ENCODE measurements at regions not wholly inside any gene's neighbourhood (a gene's known extent, or its start where the extent isn't known, plus 50 kb on each side); places are given as distances from the start of the nearest gene placed in this dataset.
"Not testable (repeated sequence)": the region's sequence is repeated elsewhere in the genome, so short reads cannot be mapped to it uniquely, and the experiment has no call there.

DNA sequence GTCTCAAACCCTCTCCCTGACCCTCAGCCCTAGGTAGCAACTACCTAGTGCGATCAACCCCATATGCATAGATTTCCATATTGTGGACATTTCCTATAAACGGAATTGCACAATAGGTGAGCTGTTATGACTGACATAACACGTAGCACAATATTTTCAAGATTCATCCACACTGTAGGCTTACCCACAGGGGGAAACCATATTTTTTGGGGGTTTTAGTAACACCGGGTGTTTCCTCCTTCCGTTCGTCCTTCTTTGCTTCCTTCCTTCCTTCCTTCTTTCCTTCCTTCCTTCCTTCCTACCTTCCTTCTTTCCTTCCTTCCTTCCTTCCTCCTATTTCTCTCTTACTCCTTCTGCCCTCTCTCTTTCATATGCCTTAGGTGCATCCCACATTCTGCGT, 524.2 kb downstream of the CWH43 start:
- DNase-seq (ENCODE audit: low spot score) = not testable (repeated sequence)

DNA sequence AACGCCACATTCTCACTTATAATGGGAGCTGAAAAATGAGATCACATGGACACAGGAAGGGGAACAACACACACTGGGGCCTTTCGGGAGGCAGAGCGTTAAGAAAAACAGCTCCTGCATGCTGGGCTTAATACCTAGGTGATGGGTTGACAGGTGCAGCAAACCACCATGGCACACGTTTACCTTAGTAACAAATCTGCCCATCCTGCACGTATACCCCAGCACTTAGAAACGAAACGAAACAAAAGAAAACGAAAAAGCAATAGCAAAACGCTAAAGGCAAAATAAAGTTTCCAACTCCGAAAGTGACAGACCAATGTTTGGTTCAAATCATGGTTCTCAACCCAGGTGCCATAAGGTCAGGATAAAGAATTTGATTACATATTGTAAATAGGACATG, 525.3 kb downstream of the CWH43 start:
- not testable (repeated sequence) for DNase-seq (ENCODE audit: low spot score)

DNA sequence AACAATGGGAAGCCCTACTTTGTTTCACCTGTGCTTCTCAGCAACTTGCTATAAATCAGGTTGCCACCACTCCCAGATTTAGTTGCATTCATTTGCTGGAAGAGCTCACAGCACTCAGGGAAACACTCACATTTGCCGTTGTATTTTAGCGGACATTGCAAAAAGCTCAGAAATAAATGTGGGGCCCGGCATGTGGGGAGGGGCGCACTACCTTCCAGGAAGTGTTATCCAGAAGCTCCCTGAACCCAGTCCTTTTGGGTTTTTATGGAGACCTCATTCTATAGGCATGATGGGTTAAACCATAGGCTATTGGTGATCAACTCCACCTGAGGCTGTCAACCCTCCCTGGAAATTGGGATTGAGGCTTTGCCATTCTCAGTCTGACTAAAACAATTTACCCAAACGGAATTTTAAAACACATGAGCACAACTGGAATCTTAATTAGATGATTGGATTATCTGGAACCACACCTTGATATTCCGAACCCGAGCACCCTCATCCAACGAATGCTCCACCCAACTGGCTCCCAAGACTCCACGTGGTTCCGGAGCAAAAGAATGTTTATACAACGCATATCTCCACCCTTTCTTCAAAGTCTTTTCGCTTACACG, 525.9 kb downstream of the CWH43 start:
- DNase-seq (ENCODE audit: low spot score) = peak; percentile 6

DNA sequence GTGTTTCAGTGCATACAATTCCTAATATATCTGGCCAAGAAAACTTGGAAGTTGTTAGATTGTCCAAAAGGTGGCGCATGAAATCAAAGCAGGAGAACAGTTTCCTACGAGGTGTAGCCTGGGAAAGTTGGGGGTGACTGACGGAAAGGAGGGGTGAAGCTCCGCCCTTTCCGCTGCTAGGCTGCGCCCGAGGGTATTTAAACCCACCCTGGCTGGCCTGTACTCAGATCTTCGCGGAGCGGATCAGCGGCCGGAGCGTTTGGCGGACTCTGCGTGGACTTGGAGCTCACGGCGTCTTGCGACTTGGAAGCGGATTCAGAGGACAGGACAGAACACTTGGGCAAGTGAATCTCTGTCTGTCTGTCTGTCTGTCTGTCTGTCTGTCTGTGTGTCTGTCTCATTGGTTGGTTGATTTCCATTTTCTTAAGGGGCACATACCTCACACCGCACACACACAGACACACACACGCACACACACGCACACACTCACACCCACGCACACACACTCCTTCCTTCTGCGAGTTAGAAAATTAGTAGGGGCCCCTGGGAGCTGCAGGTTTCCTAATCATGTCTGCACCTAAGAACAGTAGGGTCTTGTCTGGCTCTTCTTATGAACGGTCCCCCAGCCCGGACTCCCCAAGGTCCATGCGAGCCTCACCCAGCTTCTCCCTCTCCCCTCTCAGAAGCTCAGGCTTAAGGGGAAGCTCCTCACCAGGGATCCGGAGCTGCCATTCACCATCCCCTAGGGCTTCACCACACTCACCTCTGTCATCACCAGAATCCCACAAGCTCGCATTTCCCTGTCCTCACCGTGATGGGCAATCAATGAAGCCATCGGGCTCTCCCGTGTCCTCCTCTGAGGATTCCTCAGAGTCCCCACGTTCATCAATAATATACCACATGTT, 526.8 kb downstream of the CWH43 start:
- not testable (repeated sequence) for DNase-seq (ENCODE audit: low spot score)

DNA sequence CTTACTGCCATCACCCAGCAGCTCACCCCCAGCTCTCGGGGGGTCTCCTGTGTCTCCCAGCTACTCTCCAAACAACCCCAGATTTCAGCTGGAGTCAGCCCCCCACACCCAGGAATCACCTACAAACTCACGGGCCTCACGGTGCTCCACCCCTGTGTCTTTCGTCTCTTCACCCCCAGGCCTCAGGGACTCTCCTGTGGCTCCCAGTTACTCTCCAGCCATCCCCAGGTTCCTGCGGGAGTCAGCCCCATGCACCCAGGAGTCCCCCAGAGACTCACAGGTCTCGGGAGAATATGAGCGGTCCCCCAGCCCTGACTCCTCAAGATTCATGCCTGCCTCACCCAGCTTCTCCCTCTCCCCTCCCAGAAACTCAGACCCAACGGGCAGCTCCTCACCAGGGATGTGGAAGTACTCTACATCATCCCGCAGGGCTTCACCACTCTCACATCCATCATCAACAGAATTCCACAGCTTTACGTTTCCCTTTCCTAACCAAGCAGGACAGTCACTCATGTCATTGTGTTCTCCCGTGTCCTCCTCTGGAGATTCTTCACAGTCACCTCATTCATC, 527.6 kb downstream of the CWH43 start:
- DNase-seq (ENCODE audit: low spot score) = not testable (repeated sequence)

DNA sequence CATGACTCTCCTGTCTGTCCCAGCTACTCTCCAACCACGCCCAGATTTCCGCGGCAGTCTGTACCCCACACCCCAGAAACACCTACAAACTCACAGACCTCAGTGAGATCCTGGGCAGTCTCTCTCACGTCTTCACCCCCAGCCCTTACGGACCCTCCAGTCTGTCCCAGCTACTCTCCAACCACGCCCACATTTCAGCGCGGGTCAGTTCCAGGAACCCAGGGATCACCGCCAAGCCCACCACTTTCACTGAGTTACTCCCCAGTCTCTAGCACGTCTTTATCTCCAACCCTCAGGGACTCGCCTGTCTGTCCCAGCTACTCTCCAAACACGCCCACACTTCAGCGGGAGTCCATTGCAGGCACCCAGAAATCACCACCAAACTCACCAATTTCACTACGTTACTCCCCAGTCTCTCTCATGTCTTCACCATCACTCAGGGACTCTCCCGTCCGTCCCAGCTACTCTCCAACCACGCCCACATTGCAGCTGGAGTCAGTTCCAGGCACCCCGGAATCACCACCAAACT, 528.2 kb downstream of the CWH43 start:
- not testable (repeated sequence) for DNase-seq (ENCODE audit: low spot score)

DNA sequence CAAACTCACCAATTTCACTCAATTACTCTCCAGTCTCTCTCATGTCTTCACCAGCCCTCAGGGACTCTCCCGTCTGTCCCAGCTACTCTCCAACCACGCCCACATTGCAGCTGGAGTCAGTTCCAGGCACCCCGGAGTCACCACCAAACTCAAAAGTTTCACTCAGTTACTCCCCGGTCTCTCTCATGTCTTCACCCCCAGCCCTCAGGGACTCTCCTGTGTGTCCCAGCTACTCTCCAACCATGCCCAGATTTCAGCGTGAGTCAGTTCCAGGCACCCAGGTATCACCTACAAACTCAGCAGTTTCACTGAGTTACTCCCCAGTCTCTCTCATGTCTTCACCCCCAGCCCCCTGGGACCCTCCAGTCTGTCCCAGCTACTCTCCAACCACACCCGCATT, 528.8 kb downstream of the CWH43 start:
- DNase-seq (ENCODE audit: low spot score) = not testable (repeated sequence)

DNA sequence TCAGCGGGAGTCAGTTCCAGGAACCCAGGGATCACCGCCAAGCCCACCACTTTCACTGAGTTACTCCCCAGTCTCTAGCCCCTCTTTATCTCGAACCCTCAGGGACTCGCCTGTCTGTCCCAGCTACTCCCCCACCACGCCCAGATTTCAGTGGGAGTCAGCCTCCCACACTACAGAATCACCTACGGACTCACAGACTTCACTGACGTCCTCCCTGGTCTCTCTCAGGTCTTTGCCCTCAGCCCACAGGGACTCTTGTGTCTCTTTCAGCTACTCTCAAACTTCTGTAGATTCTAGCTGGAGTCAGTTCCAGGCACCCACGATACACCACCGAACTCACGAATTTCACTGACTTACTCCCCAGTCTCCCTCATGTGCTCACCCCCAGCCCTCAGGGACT, 529.2 kb downstream of the CWH43 start:
- DNase-seq (ENCODE audit: low spot score) = not testable (repeated sequence)

DNA sequence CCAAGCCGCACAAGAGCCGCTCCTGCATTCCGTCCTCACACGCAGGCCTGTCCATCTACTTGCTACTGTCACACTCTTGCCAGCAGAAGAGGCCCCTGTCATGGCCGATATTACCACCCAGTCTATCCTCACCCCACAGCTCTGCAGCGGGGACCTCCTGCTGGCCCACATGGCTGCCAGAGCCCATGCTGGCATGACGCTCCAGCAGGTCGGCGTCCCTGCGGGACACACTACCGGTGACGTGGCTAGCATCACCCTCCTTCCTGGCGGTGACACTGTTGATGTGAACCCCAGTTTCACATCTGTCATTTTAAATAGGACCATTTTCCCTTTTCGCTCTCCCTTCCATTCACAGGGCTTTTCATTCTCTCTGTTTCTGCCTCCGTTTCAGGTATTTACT, 530.0 kb downstream of the CWH43 start:
- DNase-seq (ENCODE audit: low spot score) = not testable (repeated sequence)

DNA sequence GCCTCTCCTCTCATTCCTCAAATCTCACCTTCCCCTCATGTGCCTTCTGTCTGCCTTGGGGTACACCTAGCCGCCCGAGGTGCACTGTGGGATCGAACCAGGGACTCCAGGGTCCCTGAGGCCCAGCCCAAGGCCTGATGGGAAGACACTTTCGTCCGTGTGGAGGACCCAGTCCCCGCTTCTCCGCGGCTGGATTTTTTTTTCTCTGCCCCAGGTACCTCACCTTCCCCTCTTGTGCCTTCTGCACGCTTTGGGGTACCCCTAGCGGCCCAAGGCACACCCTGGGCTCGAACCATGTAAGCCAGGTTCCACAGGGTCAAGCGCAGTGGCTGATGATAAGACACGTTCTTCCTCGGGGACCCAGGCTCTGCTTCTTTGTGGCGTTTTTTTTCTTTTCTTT, 530.7 kb downstream of the CWH43 start:
- no peak for DNase-seq (ENCODE audit: low spot score)

DNA sequence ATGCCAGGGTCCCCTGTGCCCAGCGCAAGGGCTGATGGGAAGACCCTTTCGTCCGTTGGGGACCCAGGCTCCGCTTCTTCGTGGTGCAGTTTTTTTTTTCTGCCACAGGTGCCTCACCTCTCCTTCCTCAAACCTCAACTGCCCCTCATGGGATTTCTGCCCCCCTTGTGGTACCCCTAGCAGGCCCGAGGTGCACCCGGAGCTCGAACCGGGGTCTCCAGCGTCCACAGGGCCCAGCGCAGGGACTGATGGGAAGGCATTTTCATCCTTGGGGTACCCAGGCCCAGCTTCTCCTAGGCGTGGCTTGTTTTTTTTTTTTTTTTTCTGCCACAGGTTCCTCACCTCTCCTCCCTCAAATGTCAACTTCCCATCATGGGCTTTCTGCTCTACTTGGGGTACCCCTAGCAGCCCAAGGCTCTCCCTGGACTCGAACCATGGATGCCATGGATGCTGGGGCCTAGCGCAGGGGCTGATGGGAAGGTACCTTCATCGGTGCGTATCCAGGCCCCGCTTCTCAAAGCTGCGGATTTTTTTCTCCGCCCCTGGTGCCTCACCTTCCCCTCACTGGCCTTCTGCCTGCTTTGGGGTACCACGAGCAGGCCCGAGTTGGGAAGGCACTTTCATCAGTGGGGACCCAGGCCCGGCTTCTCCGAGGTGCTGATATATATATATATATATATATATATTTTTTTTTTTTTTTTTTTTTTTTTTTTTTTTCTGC, 531.6 kb downstream of the CWH43 start:
- DNase-seq (ENCODE audit: low spot score) = not testable (repeated sequence)

DNA sequence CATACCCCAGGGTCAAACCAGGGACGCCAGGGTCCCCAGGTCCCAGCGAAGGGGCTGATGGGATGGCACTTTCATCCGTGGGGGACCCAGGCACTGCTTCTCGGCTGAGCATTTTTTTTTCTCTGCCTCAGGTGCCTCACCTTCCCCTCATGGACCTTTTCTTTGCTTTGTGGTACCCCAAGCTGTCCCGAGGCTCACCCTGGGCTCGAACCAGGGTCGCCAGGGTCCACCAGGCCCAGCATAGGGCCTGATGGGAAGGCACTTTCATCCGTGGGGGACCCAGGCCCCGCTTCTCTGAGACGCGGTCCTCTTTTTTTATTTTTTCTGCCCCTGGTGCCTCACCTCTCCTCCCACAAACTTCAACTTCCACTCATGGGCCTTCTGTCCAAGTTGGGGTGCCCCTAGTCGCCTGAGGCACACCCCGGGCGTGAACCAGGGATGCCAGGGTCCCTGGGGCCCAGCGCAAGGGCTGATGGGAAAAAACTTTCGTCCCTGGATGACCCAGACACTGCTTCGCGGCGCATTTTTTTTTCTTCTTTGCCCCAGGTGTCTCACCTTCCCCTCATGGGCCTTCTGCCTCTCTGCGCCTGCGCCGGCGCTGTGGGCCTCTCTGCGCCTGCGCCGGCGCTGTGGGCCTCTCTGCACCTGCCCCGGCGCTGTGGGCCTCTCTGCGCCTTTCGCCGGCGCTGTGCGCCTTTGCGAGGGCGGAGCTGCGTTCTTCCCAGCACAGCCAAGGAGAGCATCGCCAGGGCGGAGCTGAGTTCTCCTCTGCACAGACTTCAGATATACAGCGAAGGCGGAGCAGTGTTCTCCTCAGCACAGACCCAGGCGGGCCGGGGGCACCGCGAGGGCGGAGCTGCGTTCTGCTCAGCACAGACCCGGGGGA, 533.3 kb downstream of the CWH43 start:
- DNase-seq (ENCODE audit: low spot score) = not testable (repeated sequence)

DNA sequence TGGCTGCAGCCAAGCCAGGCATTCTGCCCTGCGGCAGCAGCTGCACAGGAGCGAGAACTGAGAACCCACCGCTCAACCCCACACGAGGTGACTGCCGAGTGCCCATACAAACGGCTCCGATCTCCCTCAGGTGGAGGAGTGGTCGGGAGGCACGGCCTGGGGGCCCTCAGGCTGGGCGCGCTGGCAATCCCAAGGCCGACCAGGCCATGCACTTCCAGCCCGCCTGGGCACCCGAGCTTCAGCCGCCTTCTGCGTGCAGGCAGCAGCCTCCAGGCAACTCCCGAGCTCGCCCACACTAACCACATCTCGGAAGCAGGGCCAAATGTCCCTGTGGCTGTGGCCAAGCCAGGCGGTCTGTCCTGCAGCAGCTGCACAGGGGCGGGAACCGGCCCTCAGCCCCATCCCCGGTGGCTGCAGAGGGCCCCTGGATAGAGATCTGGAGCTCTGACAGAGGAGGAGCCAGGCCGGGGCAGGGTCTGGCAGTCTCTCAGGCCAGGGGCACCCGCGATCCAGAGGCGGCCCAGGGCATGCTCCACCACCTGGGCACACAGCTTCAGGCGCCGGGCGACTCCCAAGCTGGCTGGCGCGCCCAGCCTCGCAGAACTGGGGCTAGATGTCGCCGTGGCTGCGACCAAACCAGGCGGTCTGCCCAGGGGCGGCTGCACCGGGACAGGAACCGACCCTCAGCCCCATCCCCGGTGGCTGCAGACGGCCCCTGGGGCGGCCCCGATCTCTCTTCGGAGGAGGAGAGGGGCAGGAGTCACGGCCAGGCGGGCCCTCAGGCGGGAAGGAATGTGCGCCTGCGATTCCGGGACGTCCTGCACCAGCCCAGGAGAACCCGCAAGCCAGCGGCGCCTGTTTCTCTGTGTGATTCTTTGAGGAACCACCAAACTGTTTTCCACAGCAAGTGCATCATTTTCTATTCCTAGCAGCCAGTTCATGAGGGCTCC, 538.0 kb downstream of the CWH43 start:
- DNase-seq (ENCODE audit: low spot score) = not testable (repeated sequence)

DNA sequence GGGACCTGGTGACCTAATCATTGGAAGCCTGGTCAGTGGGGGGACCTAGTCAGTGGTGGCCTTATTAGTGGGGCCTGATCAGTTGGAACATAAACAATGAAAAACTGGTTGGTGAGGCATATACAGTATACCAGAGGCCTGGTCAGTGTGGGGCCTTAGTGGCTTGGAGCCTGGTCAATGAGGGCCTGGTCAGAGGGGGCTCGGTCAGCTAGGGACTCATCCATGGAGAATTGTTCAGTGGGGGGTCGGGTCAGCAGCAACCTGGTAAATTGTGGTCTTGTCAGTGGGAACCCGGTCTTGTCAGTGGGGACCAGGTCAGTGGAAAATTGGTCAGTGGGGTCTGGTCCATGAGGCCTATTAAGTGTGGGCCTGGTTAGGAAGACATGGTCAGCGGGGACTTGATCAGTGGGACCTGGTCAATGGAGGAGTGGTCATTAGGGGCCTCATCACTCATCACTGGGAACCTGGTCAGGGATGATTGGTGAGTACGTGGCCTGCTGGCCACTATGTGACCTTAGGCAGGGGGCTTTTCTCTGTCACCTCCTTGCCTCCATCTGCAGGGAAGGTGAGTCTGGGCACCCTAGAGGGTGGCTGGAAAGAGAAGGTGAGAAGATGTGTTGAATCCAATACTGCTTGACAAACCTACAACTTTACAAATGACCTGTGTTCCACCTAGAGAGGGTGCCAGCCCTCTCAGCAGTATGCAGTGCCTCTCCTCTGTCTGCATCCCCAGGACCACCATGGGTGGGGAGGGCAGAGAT, 573.0 kb downstream of the CWH43 start:
- DNase-seq (ENCODE audit: low spot score) = not testable (repeated sequence)

DNA sequence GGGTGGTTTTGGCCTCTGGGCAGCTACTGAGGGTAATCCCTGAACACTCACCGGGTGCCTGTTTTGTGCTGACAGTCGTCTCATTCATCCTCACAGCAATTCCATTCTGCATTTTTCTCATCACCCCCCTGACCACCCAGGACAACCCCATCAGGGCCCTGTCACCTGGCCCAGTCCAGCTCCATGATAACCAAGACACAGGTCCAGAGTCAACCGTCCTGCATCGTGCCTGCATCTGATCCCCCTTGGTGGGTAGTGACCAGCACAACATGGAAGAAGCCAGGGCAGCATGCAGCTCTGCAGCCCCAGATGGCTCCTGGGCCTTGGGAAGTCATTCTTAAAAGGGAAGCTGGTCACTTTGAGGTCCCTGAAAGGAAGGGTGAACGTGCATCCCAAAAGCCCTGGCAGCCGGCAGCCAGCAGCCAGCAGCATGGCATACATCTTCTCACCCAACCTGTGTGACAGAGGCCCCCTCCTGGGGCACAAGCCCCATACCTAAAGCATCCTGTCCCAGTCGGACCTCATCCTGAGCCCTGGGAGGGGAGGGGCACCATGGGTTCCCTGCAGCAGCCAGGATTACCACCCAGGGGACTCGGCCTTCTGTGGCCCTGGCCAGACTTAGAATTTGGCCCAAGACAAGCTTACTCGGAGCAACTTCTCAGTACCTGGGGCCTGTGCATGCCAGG, 574.2 kb downstream of the CWH43 start:
- DNase-seq (ENCODE audit: low spot score) = not testable (repeated sequence)

DNA sequence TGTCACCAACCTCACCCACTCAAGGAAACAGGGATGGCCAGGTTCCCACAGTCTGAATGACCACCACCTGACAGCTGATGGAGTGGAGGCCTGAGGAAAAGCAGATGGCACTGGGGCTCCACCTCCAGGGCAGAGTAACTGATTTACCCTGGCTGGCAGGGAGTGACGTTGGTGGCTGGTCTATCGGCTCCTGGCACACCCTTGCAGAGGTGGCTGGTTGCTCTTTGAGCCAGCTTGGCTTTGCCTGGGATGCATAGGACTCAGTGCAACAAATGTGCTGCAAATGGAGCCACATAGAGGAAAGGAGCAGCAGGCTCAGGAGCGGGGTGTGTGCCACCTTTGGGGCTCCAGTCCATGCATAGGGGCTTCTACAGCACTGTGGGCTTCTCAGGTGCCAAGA, 574.8 kb downstream of the CWH43 start:
- not testable (repeated sequence) for DNase-seq (ENCODE audit: low spot score)

DNA sequence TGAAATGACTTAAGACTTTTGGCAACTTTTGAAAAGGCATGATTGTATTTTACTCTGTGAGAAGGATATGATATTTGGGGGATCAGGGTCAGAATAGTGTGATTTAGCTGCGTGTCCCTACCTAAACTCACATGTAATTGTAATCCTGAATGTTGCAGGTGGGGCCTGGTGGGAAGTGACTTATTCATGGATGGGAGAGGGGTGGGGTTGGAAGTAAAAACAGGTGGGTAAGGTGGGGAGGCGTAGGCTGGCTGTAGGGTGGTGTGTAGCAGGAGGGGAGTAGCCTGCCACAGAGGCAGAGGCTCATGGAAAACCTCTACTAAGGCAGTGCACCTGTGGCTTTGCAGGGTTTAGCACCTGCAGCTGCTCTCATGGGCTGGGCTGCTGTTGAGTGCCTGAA, 584.2 kb downstream of the CWH43 start:
- DNase-seq (ENCODE audit: low spot score) = not testable (repeated sequence)

DNA sequence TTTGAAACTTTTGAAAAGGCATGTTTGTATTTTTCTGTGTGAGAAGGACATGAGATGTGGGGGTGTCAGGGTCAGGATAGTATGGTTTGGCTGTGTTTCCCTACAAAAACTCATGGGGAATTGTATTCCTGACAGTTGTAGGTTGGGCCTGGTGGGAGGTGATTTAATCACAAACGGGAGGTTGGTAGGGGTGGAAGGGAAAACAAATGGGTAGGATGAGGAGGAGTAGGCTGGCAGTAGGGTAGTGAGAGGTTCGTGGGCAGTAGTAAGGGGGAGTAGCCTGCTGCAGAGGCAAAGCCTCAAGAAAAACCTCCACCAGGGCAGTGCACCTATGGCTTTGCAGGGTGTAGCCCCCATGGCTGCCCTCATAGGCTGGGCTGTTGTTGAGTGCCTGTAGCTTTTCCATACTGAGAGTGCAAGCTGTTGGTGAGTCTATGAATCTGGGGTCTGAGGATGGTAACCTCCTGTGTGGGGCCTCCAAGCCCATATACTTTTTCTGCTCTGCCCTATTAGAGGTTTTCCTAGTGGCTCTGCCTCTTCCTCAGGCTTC, 587.7 kb downstream of the CWH43 start:
- not testable (repeated sequence) for DNase-seq (ENCODE audit: low spot score)
